Left forelimb (tissue), 1 donor: ENCODE measurements at regions not wholly inside any gene's neighbourhood (a gene's known extent, or its start where the extent isn't known, plus 50 kb on each side); places are given as distances from the start of the nearest gene placed in this dataset.

Experiments
- DNase-seq: peaks from one replicate; pipeline ENCODE4 v3.0.0-alpha.2; 2018; ENCODE audit warnings: low spot score

DNA sequence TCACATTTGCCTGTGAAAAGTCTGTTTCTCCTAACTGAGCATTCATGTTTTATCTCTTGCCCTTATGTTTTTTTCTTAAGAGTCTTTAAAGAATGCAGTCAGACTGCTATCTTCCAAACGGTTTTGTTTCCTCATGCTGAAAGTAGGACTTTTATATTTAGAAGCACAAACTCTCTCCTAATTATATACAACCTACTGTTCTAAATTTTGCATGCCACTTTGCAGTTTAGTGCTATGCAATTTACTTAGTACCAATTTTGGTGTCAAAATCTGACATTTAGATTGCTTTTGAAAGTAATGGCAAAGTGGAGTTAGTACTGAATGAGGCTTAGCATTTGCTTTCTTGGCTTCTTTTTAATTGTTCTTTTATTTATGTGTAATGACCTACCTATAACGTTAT is 55.1 kb upstream of the PCDH20 start:
- no peak for DNase-seq

DNA sequence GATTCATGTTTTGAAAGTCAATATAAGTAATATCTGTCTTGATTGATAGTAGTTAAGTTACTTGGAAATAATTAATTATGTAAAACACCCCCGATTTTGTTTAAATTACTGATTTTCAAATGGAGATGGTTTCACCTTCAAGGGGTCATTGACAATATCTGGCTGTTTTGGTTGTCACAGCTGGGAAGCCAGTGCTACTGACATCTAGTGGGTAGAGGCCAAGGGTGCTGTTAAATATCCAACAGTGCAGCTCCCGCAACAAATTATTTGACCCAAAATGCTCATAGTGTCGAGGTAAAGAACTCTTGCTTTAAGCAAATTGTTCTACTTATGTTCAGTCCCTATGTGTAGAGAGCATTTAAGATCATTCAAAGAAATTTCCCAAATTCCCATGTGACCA is 50.6 kb upstream of the PCDH20 start:
- no peak for DNase-seq
